AG04450 (cell line): ENCODE measurements at regions not wholly inside any gene's neighbourhood (a gene's known extent, or its start where the extent isn't known, plus 50 kb on each side); places are given as distances from the start of the nearest gene placed in this dataset.

Source experiments
- CTCF ChIA-PET: fragments of 300-600, 350-600 bp; formaldehyde crosslinking; extraction: SDS; loops from one replicate; lab custom pipeline; 2022; ENCODE audit warnings: antibody characterized with exemption, inconsistent platforms; lab: Charles Lee
- POLR2A ChIA-PET: fragments of 350-600 bp; formaldehyde crosslinking; extraction: SDS; loops from one replicate; lab custom pipeline; 2021; ENCODE audit warnings: antibody characterized with exemption, inconsistent platforms; lab: Yijun Ruan, JAX
- DNase-seq: peaks from one replicate; pipeline ENCODE4 v3.0.0-alpha.2; 2011; ENCODE audit warnings: low read depth, low spot score
- H3K27ac ChIP-seq: one replicate; pipeline ENCODE4 v1.5.1; 2012; ENCODE audit warnings: low read depth, low read length, control low read depth
- H3K27me3 ChIP-seq: one replicate; pipeline ENCODE4 v1.6.0; 2012; ENCODE audit warnings: low read length; ENCODE audit not compliant: control insufficient read depth, insufficient read depth
- H3K4me3 ChIP-seq: 2 replicates; pipeline ENCODE4 v1.5.1; 2011; ENCODE audit warnings: mild to moderate bottlenecking, low read depth, low read length, control low read depth
- H3K9me3 ChIP-seq: 2 replicates; pipeline ENCODE4 v1.5.1; 2012; ENCODE audit warnings: low read length; ENCODE audit not compliant: control insufficient read depth, insufficient read depth
- CTCF ChIP-seq: IDR thresholded peaks from 2 replicates; pipeline ENCODE4 v1.5.1; 2011; ENCODE audit warnings: low read depth, low read length, control low read depth, inconsistent platforms

GRCh38 chr2:238568455-238569440 lies 142.0 kb downstream of the ASB1 start:
- Histone ChIP-seq H3K4me3 (no peak overlapping the region), H3K9me3 (peaks cover 5% of the 10 kb centered on the region; the same call in 1 of the 2 replicates), H3K27ac (no peak overlapping the region), H3K27me3 (peaks cover 15% of the 10 kb centered on the region)
- CTCF ChIA-PET: no interaction called here
- DNase-seq: no peak
- no peak for TF ChIP-seq CTCF
- POLR2A ChIA-PET: no interaction called here

DNA sequence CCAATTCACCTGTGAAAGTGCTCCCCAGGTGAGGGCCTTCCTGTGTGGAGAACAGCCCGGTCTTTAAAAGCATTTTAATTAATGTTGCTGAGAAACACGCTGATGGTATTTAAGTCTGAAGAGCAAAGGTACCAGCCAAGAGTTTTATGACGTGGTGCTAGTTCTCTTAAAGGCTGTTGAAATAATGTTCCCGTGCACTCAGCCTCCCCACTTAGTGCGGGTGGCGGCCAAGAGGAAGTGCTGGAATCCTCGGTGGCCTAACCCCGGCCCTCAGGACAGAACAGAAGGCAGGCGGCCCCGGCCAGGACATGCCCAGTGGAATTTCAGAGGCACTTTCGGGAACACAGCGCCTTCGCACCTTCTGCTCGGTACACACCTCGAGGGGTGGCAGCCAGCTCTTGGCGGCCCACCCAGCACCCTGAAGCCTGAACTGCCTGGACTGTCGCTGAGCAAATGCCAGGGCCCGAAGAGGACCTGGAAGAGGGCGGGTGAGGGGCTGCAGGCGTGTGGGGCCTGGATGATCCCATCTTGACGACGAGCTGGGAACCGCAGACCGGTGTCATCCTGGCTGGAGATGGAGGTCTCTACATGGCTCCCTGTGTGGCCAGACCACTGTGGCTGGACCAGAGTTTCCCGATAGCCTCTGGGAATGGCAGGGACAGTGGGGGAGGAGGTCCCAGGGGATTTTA lies 142.9 kb downstream of the ASB1 start:
- ChIA-PET CTCF (no interaction called here), POLR2A (no interaction called here)
- no peak overlapping the region for H3K4me3 ChIP-seq
- DNase-seq: no peak
- H3K27ac ChIP-seq: no peak overlapping the region
- H3K27me3 ChIP-seq: peaks cover 17% of the 10 kb centered on the region
- peaks cover 5% of the 10 kb centered on the region; the same call in 1 of the 2 replicates for H3K9me3 ChIP-seq
- no peak for TF ChIP-seq CTCF

GRCh38 chr2:238570391-238570790 lies 143.7 kb downstream of the ASB1 start:
- CTCF ChIA-PET: no interaction called here
- POLR2A ChIA-PET: no interaction called here
- Histone ChIP-seq H3K4me3 (no peak overlapping the region), H3K27me3 (peaks cover 17% of the 10 kb centered on the region), H3K9me3 (peaks cover 5% of the 10 kb centered on the region; the same call in 1 of the 2 replicates), H3K27ac (no peak overlapping the region)
- no peak for DNase-seq
- no peak for TF ChIP-seq CTCF

DNA sequence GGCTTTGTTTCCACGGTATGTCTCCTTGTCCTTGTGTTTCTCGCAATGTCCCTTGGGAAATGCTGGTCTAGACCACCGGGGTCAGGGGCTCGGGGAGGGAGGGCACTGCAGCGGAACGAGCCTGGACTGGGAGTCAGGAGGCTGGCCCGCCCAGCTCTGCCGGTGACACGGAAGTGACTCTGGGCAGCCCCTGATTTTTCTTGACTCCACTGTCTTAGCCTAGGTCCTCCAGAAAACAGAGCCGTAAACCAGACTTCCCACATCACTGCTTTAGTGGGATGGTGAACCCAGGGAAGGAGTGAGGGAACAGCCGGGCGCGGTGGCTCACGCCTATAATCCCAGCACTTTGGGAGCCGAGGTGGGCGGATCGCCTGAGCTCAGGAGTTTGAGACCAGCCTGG lies 144.2 kb downstream of the ASB1 start:
- TF ChIP-seq CTCF: no peak
- CTCF ChIA-PET: no interaction called here
- Histone ChIP-seq H3K9me3 (peaks cover 5% of the 10 kb centered on the region; the same call in 1 of the 2 replicates), H3K27ac (no peak overlapping the region), H3K27me3 (peaks cover 17% of the 10 kb centered on the region), H3K4me3 (no peak overlapping the region)
- DNase-seq: no peak
- POLR2A ChIA-PET: no interaction called here
